ENCODE measurements at regions not wholly inside any gene's neighbourhood (a gene's known extent, or its start where the extent isn't known, plus 50 kb on each side); places are given as distances from the start of the nearest gene placed in this dataset.

DNA sequence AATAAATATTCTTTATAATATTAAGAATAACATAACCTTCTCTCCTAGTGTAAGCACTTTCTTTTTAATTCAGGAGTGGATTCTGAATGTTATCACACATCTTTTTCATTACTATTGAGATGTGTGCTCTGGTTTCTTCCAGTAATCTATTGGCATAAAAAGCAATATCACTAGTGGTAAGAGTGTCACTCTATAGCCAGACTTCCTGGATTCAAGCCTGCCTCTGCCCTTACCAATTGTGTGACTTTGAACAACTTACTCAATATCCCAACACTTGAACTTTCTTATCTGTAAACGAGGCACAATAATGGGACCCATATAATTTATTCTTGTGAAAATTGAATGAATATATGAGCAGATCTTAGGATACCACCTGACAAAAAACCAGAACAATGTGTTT lies 71.0 kb downstream of the SEM1 start:
- no peak overlapping the region for H3K4me3 Mint-ChIP-seq
- peaks cover 4% of the 10 kb centered on the region for H3K27me3 Mint-ChIP-seq
- no peaks in the 10 kb centered on the region for H3K4me1 Mint-ChIP-seq
- DNase-seq: no peak
- no peaks in the 10 kb centered on the region for H3K9me3 Mint-ChIP-seq
- no peak overlapping the region for H3K27ac Mint-ChIP-seq
- CTCF ChIA-PET: no interaction called here
- no peaks in the 10 kb centered on the region for H3K36me3 Mint-ChIP-seq

DNA sequence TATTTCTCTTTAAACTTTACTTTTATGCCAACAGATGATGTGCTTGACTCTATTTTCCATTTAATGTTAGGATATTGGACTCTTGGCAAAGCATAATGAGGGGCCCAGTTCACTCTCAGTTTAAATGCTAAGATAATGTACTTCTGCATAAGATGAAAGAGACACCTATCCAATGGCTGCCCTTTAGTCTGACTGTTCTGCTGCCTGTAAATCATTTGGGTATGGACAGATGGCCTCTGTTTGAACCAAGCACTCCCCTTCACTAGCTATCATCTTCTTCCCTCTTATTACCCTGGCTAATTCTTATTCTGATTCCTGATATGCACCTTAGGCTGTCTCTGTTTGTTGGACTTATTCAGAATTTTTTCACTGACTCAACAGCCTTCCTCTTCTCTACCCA lies 72.1 kb downstream of the SEM1 start:
- Mint-ChIP-seq H3K4me3 (no peak overlapping the region), H3K36me3 (no peaks in the 10 kb centered on the region), H3K9me3 (no peaks in the 10 kb centered on the region), H3K4me1 (no peaks in the 10 kb centered on the region), H3K27ac (no peak overlapping the region), H3K27me3 (peaks cover 3% of the 10 kb centered on the region)
- DNase-seq: no peak
- CTCF ChIA-PET: no interaction called here

DNA sequence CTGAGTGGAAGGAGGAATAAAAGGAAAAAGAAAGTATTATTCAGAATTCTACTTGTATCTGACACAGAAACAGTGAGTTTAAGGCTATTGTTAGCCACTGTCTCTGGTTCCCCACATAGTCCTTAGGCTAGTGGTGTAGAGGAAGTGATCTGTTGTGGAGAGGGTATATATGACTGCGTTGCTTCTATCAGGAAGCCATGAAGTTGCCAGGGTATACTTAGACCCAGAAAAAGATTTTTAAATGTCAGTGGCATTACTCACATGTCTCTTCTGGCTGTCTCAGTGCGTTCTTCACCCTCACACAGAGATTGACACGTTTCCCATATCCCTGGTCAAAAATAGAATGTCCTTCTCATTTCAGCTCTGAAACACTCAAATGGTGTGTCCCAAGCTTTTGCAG lies 72.7 kb downstream of the SEM1 start:
- Mint-ChIP-seq H3K27ac (no peak overlapping the region), H3K9me3 (no peaks in the 10 kb centered on the region), H3K4me3 (no peak overlapping the region), H3K36me3 (no peaks in the 10 kb centered on the region), H3K4me1 (no peaks in the 10 kb centered on the region), H3K27me3 (no peaks in the 10 kb centered on the region)
- CTCF ChIA-PET: interaction anchor here (1.3 kb wide), 1 partner anchor 37 kb away, joined by 3 read pairs; no protein-coding TSS in a partner anchor
- no peak for DNase-seq

DNA sequence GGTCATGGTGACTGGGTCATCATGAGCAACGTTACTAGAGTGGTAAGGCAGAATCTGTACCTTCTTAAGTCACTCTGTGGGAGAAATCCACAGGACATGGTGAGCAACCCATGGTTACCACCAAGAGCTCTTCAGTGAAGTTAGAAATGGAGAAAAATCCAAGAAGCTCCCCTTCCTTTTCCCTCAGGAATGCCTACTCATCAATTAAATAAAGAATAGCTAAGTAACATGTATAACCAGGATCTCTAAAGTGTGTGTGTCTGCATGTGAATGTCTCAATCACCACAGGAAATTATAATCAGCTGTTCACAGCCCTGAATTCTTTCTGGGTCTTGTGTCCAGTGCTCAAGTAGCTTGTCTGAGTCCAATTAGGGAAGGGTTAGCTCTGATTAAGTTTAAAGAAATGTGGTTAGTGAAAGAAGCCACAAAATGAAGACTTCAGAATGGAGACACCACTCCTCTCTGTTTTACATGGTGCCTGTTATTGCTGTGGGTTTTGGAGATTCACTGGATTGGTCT lies 73.2 kb downstream of the SEM1 start:
- Mint-ChIP-seq H3K4me1 (no peaks in the 10 kb centered on the region), H3K36me3 (no peaks in the 10 kb centered on the region)

DNA sequence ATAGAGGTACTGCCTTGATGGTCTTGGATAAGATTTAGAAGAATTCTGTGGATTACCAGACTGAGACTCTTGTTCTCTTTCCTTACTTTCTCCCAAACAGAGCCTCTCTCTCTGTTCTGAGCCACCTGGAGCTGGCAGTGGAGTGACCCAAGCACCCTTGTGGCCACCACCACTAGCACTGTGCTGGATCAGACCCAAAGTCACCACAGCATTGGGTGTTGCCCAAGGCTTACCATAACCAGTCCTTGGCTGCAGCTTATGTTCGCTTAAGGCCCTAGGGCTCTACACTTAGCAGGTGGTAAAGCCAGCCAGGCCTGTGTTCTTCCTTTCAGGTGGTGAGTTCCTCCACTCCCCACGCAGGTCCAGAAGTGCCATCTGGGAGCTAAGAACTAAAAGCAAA lies 79.8 kb downstream of the SEM1 start:
- Mint-ChIP-seq H3K27me3 (no peaks in the 10 kb centered on the region), H3K9me3 (no peaks in the 10 kb centered on the region), H3K4me1 (no peaks in the 10 kb centered on the region), H3K36me3 (no peaks in the 10 kb centered on the region), H3K4me3 (no peak overlapping the region), H3K27ac (no peak overlapping the region)
- DNase-seq: no peak
- CTCF ChIA-PET: no interaction called here

More for the DNA sequence above, 73.2 kb downstream of the SEM1 start:
- no peaks in the 10 kb centered on the region for H3K27me3 Mint-ChIP-seq
- CTCF ChIA-PET: interaction anchor here (1.3 kb wide), 1 partner anchor 37 kb away, joined by 3 read pairs; no protein-coding TSS in a partner anchor
- H3K9me3 Mint-ChIP-seq: no peaks in the 10 kb centered on the region
- no peak for DNase-seq
- H3K27ac Mint-ChIP-seq: no peak overlapping the region
- no peak overlapping the region for H3K4me3 Mint-ChIP-seq

DNA sequence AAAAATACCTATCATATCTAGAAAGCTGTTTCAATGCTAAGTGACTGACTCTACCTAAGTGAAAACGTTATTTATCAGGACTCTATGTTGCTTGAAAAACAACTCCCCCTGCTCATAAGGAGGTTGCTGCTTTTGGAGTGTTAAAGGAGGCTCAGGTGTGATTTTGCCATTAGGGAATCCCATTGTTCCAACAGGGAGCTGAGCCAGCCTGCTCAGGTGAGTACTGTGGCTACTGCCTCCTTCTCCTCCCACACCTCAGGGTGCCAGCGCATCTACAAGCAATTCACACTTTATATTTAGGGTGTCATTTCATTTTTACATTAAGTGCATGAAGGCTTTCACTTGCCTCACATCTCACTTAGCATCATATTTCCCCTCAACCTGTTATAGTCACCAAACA lies 84.7 kb downstream of the SEM1 start:
- H3K9me3 Mint-ChIP-seq: no peaks in the 10 kb centered on the region
- DNase-seq: no peak
- no peaks in the 10 kb centered on the region for H3K4me1 Mint-ChIP-seq
- no peak overlapping the region for H3K4me3 Mint-ChIP-seq
- no peak overlapping the region for H3K27ac Mint-ChIP-seq
- CTCF ChIA-PET: no interaction called here
- no peaks in the 10 kb centered on the region for H3K36me3 Mint-ChIP-seq
- no peaks in the 10 kb centered on the region for H3K27me3 Mint-ChIP-seq

DNA sequence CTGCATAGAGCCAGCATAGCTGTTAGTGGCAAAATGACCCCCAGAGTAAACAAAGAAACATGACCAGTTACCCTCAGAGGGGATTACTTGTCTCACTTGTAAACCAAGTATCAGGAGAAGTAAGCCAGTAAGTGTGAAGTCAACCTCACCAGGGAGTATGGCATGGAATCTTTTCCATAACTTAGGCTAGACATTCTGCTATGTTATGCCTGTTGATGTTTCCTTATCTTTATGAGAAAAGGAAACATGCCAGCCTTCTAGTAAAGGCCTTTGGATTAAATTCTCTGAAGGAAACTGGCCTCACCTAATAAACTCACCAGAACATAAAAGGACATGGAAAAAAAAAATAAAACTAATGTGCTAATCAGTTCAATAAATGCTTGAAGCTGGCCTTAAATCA lies 87.7 kb downstream of the SEM1 start:
- CTCF ChIA-PET: no interaction called here
- H3K36me3 Mint-ChIP-seq: no peaks in the 10 kb centered on the region
- H3K9me3 Mint-ChIP-seq: no peaks in the 10 kb centered on the region
- no peak overlapping the region for H3K27ac Mint-ChIP-seq
- no peaks in the 10 kb centered on the region for H3K27me3 Mint-ChIP-seq
- H3K4me3 Mint-ChIP-seq: no peak overlapping the region
- H3K4me1 Mint-ChIP-seq: no peaks in the 10 kb centered on the region
- DNase-seq: no peak

DNA sequence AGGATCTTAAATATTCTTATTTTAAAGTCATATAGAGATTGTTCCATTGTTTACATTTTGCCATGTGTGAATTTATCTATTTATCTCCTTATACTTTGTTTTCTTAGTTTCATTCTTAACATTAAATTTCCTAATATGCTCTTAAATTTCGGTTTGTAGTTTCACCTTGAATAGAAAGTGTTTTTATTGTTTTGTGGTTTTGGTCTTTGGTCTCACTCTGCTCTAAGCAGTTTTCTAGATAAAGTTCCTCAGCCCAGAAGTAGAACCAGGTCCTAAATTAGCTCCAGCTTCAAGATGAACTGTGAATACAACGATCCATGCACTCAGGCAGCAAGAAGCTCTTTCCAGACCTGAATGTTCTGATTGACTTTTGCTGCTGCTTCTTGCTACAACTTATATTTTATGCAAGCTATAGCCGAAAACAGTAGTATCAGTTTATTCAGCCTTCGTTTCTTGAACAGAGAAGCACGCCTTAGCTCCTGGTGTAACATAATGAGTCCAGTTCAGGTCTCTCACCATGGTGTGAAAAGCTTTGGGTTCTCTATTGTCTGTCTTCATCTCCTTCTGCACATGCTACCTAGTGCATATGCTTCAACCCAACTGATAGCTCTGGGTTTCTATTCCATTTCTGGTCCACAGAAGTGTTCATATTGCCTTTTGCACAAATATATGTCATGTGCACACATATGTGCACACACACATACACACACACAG lies 95.3 kb downstream of the SEM1 start:
- no peak for DNase-seq
- Mint-ChIP-seq H3K9me3 (no peaks in the 10 kb centered on the region), H3K4me3 (no peak overlapping the region), H3K4me1 (no peaks in the 10 kb centered on the region), H3K27ac (no peak overlapping the region), H3K36me3 (no peaks in the 10 kb centered on the region), H3K27me3 (no peaks in the 10 kb centered on the region)
- CTCF ChIA-PET: no interaction called here

DNA sequence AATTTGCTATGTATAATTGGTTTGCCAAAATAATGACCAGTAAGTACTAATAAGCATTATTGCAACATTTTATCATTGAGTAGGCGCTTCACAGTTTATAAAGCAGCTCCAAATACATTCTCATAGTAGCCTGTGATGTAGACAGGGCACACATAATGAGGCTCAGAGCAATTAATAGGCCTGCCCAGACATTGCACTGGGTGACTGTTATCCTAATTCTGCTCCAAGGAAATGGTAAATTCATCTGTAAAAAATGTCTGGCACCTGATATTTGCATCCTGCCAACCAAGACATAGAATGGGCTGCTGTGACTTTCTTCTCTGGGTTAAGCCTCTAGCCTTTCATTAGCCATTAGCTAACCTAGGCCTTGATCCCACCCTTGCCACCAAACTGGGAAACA lies 97.6 kb downstream of the SEM1 start:
- no peaks in the 10 kb centered on the region for H3K9me3 Mint-ChIP-seq
- no peaks in the 10 kb centered on the region for H3K4me1 Mint-ChIP-seq
- no peak overlapping the region for H3K27ac Mint-ChIP-seq
- H3K4me3 Mint-ChIP-seq: no peak overlapping the region
- H3K36me3 Mint-ChIP-seq: no peaks in the 10 kb centered on the region
- H3K27me3 Mint-ChIP-seq: no peaks in the 10 kb centered on the region
- no peak for DNase-seq
- CTCF ChIA-PET: no interaction called here

DNA sequence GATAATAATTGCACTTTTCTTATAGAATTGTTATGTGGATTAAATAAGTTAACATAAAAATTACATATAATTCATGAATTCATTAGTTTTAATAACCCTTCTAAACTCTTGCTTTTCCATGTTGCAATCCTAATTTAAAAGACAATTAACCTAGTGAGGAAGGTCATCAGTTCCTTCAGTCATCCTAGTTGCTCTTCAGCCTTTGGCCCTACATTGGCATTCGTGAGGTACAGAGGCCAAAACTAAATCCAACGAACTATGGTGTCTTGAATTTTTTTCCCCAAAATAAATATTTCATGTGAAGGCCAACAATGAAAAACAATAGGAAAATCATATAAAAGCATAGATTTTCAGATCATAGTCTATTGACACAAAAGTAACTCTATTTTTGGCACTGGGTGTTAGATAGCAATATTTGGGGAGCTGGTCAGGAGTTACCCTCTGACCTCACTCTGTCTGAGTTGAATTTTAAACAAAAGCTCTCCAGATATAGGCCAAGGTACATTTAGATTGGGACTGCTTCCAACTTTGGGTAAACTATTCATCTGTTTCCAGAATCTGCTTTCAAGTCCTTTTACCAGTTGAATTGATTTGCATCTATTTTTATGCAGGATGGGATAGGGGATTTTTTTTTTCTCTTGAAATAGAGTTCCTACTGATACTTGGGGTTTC lies 104.5 kb downstream of the SEM1 start:
- Mint-ChIP-seq H3K9me3 (no peaks in the 10 kb centered on the region), H3K27ac (no peak overlapping the region), H3K27me3 (no peaks in the 10 kb centered on the region), H3K4me3 (no peak overlapping the region), H3K36me3 (no peaks in the 10 kb centered on the region), H3K4me1 (no peaks in the 10 kb centered on the region)
- DNase-seq: no peak
- CTCF ChIA-PET: no interaction called here

DNA sequence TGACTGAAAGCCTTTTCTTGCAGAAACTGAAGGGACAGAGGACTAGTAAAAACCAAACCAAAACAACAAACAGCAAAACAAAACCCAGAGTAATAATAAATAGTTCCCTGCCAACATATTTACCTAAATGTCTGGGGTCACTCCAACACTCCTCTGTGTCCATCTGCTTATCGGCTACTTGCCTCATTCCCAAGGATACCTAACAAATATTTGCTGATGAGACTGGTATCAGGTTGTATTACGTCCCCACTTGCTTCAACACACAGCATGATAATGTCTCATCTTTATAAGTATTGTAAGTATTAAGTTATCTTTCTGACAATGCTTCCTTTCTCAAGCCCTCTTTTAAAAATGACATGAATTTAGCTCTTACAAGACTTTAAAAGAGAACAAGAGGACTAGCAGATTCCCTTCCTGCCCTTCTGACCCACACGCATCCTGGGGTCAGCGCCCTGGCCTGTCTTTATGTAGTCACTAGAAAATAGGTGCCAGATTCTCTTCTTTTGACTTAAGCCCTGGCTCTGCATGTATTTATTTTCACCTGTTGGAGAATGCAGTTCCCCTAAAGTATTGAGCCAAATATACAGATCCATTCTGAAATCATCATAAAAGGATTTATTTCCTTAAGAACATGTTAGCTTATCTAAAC lies 110.2 kb downstream of the SEM1 start:
- Mint-ChIP-seq H3K27me3 (no peaks in the 10 kb centered on the region), H3K27ac (no peak overlapping the region), H3K4me1 (no peaks in the 10 kb centered on the region), H3K9me3 (no peaks in the 10 kb centered on the region), H3K4me3 (no peak overlapping the region), H3K36me3 (no peaks in the 10 kb centered on the region)
- no peak for DNase-seq
- CTCF ChIA-PET: interaction anchor here (1.6 kb wide), 1 partner anchor 37 kb away, joined by 3 read pairs; no protein-coding TSS in a partner anchor

DNA sequence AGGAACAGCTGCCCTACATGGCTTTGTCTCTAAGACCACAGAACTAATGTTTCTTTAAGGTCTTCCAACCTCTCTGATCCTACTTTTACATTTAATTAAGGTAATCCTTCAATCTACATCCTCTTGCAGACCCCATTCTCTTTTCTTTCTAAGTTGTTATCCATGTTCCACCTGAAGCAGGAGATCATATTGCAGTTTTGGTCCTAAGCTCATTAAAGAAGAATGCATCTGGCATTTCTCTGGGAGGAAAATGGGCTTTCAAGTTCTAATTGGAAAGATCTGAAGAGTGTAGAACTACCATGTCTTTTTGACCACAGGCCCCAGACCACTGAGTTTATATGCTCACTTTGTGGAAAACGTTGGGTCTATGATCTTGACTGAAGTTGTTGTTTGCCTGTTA lies 111.2 kb downstream of the SEM1 start:
- Mint-ChIP-seq H3K4me1 (no peaks in the 10 kb centered on the region), H3K27me3 (no peaks in the 10 kb centered on the region), H3K27ac (no peak overlapping the region), H3K4me3 (no peak overlapping the region), H3K9me3 (no peaks in the 10 kb centered on the region), H3K36me3 (no peaks in the 10 kb centered on the region)
- CTCF ChIA-PET: interaction anchor here (0.7 kb wide), 1 partner anchor 216 kb away, joined by 4 read pairs; no protein-coding TSS in a partner anchor
- no peak for DNase-seq

DNA sequence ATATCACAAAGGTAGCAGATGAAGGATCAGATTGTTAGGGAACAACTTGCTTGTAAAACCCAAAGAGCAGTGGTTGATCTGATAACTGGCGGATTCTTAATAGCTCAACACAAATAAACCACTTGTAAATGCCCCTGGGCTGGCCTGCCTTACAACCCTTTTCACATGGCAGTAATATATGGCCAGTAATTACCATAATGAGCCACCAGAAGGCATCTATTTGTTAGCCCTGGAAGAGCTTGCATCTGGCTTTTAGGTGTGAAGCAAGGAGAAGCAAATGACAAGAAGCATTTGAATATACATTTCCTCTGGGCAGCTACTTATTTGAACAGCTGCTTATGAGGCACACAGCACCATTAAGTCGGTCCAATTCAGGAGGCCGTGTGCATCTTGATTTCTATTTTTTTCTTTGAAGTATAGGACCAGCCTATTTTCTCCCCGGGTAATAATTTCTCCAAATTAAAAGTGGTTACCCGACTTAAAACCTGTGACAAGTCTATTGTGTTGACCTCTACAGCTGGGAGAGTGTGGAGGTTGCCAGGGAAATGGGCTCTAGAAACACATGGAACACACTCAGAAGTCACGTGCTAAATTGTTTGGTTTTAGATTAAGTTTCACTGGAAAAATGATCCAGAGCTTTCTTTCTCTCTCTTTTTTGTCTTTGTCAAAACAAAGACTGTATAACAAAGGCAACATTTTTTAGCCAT lies 113.4 kb downstream of the SEM1 start:
- Mint-ChIP-seq H3K4me1 (no peaks in the 10 kb centered on the region), H3K36me3 (no peaks in the 10 kb centered on the region), H3K9me3 (no peaks in the 10 kb centered on the region), H3K27me3 (no peaks in the 10 kb centered on the region), H3K4me3 (no peak overlapping the region), H3K27ac (no peak overlapping the region)
- CTCF ChIA-PET: interaction anchor here (1.0 to 1.2 kb wide), 2 partner anchors 61 to 431 kb away, joined by 3 to 4 read pairs; no protein-coding TSS in a partner anchor
- DNase-seq: no peak

DNA sequence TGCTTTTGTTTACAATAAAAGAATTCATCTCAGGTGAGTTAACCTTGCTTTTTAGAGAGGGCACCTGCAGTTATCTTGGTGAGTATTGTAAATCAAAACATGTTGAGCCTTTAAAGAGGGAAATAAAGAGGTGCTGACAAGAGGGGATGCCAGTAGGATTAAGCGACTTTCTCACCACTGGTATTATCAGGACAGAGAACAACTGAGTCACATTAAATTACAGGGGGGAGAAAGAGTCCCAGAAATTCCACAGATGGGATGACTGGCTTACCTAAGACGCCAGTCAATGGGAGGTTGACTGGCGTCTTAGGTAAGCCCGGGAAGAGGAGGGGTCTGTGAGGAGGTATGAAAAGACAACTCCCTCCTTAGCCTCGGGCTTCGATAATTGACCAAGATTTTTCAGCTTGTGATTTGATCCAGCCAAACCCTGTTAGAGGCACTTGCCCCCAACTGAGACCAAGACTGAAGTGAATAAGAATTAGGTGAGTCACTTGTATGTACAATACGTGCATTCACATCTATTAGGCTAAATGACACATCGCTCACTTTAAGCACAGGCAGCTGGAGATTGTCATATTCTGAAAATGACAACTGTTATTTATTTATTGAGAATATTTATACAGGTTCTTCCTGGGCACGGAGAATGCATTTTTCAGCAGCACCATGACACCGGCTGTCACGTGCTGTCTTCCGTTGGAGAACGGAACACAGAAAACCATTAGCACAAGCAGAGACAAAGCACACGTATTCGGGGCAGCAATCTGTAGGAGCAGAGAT lies 117.6 kb downstream of the SEM1 start:
- Mint-ChIP-seq H3K36me3 (no peaks in the 10 kb centered on the region), H3K9me3 (no peaks in the 10 kb centered on the region), H3K27me3 (no peaks in the 10 kb centered on the region), H3K4me3 (no peak overlapping the region), H3K27ac (no peak overlapping the region), H3K4me1 (no peaks in the 10 kb centered on the region)
- CTCF ChIA-PET: no interaction called here
- DNase-seq: no peak
